GM21367 (cell line): ENCODE measurements at regions not wholly inside any gene's neighbourhood (a gene's known extent, or its start where the extent isn't known, plus 50 kb on each side); places are given as distances from the start of the nearest gene placed in this dataset.

Experiments
- ATAC-seq: cut with Tn5 transposase; IDR thresholded peaks from one replicate; pipeline ENCODE4 v1.9.1; 2021; ENCODE audit not compliant: unreplicated experiment

DNA sequence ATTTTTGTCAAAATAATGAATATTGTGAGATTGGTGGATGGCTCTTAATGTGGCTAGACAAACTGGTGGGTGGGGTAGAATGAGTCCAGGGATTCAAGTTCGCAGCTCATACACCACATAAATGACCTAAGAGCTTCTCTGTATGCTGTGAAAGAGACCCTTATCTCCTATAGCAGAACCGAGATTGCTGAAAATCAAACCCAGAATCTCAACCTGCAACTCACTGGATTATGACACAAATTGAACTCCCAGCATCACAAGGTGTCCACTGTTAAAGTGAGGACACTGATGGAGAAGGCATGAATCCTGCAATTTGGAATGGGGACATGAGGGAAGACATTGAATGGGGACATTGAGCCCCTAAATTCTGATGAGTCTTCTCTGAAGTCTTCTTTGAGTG is 51.3 kb upstream of the CNKSR3 start:
- no peak for ATAC-seq

DNA sequence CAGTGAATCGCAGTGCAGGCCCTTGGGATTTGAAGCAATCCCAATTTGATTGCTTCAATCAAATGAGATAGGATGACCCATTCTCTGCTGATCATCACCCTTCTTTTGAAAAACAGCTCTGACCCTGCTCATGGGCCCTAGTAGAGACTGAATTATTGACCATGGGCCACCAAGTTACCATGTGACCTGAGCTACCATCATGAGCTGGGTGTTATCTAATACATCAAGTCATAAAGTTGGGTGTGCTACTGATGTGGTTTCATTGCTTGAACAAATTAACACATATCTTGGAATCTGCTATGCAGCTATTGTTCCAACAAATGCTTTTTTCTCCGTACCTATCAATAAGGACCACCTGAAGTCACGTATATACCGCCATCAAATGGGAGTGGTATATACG is 54.8 kb upstream of the CNKSR3 start:
- ATAC-seq: no peak

DNA sequence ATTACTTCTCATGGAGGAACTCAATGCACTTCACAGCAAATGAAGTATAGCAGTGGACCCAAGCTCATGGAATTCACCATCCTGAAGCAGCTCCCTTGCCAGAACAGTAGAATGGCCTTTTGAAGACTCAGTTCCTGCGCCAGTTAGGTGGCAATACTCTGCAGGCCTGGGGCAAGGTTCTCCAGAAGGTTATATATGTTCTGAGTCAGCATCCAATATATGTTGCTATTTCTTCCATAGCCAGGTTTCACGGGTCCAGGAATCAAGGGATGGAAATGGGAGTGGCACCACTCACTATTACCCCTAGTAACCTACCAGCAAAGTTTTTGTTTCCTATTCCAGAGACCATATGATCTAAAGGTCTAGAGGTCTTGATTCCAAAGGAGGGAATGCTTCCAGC is 56.4 kb upstream of the CNKSR3 start:
- ATAC-seq: no peak

DNA sequence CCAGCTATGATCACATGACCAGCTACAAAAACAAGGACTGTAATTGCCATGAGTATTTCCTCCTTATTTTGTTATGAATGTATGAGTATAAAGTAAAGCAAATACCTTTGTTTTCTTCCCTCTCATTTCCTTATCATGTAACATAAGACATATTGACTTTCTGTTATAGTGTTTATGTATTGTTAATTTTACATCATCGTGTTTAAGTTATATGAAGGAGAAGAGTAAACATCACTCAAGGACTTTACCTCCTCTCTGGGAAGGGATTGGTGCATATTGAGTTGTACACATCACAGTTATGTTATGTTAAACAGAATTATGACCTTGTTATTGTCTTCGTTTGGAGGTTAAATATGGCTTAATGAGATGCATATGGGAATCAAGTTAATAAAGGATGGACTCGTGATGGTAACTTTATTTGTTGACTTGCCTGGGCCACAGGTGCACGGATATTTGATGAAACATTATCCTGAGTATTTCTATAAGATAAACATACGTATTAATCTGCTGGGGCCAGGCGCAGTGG is 57.3 kb upstream of the CNKSR3 start:
- no peak for ATAC-seq

DNA sequence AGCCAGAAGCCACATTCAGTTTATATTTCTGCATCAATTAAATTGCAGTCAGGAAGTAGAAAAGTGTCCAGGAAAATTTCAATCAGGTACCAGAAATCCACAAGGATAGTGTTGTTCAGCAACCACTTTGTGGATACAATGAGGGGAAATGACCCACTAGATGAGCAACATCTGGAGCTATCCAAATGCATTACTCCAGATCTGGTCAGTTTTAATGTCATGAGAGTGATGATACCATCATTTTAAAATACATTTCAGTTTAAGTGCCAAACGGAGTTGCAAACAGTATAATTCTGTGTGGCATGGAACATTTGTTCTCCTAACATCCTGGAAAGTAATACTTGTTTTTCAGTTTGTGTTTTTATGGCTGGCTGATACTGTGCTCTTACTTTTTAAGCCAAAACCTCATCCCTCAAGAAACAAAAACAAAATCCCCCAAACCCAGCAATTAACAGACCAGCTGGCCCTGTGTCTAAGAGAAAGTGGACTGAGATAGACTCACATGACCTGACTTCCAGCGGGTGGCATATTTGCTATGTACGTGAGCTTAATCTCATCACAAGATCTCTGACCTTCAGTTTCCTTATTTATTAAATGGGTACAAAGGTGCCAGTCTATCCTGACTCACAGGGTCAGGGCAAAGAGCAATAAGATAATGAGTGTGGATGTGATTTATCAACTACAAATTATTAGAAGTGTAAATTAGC is 58.8 kb upstream of the CNKSR3 start:
- no peak for ATAC-seq

DNA sequence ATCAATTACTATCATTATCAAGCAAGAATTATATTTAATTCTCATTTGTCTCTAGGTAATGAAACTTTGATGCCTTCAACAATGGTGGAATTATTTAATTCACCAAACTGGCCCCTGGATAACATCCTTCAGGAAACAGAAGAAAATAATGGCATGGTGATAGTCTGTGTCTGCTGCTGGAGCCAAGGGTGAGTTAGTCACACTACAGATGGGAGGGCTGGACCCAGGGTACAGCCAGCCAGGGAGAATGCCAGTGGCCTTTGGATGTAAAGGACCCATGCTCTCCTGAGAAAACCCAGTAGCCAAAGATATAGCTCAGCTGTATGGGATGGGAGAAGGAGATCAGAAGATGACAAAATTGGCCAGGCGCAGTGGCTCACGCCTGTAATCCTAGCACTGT is 60.0 kb upstream of the CNKSR3 start:
- no peak for ATAC-seq

DNA sequence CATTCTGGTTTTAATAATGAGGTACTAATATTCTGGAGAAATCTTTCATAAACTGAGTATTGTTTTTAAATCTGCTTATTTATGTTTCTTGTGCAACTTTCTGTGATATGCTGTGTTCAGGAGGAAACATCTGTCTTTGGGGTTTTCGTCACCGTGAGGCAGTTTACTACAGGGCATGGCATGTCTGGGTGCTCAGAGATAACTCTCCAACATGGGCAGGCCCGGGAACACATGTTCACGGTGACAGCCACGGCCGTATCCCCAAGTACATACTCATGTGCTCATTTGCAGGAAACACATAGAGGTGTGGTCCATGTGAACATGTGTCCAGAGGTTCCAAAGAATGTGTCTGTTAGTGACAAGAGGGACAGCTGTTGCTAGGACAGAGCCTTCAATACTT is 62.1 kb upstream of the CNKSR3 start:
- no peak for ATAC-seq

DNA sequence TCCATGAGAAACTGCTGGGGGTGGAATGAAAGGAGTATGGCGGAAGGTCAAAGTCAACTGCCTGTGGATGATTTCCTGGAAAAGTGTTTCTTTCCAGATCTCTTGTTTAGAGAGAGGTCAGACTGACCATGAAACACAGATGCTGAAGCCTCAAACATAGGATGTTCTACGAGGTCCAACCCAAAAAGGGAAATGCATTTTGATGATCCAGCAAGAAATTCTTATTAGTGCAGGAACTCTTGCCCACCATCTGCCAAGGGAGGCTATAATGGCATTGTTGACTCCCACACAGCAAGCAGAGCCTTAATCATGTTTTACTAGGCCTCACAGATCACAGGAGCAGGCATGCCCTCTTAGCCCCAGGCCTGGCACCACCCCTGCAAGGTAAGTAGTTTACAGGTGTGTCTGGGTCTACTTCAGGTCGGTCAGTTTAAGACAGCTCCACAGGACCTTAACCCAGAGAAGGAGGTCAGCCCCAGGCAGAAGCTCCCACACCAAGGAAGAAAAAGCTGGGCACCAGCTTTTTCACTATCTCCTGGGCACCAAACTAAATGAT is 67.6 kb upstream of the CNKSR3 start:
- ATAC-seq: no peak

DNA sequence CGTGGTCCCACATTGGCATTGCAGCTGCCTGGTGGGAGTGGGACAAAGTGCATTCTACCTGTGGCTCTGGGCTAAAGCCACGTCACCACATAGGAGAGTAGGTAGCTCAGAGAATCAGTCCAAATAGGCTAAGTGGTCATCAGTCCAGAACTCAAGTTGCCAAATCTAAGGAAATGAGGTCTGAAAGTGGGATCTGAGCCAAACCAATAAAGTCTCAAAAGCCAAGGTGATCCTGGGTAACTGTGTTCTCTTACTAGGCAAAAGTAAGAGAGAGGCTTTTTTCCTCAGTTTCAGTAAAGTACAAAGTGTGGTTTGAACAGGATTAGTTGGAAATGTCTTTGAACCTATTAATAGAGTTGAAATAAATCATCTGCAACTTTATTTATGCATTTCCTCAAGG is 68.6 kb upstream of the CNKSR3 start:
- no peak for ATAC-seq

DNA sequence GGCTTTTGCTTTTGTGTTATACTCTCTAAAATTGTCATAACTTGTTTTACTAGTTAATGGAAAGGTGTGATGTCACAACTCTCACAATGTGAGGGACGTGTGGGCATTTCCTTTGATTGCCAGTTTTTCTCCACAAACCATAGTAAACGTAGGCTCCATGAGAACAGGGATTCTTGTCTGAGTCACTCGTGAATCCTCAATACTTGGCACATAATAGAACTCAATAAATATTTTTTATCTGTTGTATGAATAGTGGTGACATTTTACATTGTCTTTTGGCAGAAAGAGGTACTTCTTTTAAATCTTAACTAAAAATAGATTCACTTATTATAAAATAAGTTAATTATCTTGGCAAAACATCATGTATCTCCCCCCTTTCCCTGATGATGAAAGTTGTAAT is 69.0 kb upstream of the CNKSR3 start:
- ATAC-seq: no peak

DNA sequence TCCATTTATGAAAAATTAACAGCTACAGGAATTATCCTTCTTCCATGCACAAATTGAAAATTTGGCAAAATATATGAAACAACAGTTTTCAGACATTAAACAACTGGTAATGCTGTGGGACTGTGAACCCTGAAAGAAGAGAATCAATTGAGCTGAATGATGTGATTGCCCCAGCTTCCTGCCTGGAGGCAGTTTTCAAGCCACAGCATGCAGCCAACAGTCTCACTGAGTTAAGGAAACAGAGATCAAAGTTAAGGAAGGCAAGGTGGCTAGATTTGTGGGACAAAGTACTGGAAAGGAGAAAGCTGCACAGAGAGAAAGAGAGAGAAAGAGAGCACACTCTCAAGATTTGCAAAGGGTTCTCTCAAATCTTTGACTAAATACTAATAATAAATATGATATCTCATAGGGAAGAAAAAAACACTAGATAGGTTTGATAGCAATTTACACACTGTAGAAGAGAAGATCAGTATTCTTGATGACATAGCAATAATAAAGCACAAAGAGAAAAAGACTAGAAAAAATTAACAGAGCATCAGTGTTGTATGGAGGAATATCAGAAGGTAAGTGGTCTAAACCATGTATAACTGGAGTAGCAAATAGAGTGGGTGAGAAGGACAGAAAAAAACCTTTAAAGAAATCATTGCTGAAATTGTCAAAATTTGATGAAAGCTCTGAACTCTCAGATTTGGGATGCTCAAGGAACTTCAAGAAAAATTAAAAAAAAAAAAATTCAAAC is 70.1 kb upstream of the CNKSR3 start:
- ATAC-seq: no peak

DNA sequence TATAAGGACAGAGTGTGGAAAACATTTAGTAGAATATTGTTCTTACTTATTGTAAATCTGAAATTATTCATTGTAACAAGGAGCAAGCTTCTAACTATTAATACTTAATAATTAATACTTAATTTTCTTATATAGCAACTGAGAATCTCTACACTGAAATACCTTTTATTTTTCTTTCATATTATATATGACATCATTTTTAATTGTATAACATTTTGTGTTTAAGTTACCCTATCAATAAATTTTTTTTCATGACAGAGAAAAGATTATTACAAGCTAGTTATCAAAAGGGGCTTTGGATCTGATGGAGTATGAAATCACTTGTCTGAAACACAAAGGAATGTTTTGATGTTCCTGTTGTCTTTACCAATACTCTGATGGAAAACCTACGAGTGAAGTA is 72.2 kb upstream of the CNKSR3 start:
- no peak for ATAC-seq

DNA sequence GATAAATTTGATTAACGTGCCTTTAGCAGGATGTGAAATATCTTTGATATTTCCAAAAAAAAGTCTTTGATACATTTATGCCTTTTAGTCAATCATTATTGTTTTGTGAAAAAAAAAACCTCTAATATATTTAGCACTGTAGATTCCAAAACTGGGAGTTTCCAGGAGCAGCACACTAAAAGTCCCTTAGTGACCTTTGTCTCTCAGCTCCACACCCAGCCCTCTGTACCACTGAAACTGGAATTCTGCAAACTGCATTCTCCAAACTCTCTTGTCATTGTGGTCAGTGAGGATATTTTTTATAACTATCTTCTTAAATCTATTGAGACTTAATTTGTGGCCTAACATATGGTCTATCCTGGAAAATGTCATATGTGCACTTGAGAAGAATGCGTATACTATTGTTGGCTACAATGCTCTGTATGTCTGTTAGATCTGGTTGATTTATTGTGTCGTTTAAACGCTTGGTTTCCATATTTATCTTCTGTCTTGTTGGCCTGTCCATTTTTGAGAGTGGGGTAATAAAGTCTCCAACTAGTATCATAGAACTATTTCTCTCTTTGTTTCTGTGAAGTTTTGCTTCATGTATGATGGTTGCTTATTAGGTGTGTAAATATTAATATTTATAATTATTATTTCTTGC is 73.2 kb upstream of the CNKSR3 start:
- ATAC-seq: no peak

DNA sequence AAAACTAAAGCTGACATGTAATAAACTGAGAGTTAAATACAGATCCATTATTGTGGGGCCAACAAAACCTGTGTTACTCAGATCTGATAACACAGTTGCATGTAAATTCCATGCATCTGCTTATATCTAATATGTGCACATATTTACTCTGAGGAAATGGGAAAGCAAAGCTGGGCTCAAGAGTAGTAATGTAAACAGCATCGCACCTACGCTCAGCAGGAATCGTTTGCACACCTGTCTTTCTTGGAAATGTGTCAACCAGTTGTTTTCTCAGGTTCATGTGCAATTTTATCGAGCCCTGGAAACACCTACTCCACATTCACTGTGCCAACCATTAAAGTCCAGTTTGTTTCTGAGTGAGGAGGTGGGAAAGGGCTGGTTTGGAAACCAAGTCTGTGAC is 80.3 kb upstream of the CNKSR3 start:
- no peak for ATAC-seq

DNA sequence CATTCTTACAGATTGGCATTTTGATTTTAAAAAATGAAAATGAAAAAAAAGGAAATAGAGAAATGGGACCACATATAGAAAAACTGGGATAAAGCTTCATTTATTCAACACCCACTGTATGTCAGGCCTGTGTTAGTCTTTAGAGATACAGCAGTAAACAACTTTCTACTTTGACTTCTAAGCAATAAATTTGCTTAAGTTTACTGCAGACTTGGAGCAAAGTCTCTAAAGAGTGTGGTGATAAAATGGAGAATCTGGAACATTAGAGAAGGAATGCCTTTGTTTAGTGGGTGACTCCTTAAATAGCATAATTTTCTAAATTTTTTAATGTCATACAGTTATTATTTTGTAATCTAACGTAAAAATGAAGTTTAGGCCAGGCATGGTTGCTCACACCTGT is 80.7 kb upstream of the CNKSR3 start:
- ATAC-seq: no peak

DNA sequence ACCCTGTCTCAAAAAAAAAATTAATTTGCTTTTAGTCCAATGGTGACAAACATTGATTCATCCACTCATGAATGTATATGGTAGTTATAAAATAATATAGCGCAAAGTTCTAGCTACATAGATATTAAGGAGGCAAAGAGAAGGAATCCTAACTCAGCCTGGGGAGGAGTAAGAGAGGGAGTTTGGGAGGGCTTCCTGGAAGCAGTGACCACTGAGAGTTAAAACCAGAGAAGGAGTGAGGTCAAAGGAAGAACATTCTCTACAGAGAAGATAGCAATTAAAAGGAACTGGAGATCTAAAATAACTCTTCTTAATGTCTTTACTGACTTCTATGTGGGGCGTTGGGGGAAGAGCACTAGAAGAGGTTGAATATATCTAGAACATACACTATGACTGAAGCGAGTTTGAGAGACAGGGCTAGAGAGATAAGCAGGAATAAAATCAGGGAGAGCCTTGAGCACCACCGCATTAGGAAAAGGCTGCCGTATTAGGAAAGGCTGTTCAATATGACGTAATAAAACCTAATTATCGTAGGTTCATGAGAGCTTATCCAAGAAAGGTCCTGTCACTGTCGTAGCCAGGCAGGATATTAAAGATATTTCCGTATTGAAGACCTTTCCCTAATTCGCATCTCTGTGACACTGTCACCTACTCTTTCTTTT is 81.8 kb upstream of the CNKSR3 start:
- ATAC-seq: no peak

DNA sequence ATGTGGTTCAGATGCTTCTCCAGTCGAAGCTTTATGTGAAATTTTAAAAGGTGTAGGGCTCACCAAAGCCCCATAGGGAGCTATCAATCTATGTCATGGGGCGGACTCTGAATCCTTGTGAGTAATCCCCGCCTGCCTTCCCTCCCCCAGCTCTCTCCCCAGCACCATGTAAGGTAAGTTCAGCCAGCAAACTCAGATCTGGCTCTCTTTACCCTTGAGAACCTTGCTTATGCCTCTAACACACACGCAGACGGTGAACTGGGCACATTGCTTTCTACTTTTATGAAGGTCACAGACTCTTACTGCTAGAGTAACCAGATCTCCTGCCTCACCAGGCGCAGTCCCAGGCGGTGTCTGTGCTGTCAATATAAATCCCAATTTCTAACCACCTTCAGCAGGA is 82.6 kb upstream of the CNKSR3 start:
- no peak for ATAC-seq

DNA sequence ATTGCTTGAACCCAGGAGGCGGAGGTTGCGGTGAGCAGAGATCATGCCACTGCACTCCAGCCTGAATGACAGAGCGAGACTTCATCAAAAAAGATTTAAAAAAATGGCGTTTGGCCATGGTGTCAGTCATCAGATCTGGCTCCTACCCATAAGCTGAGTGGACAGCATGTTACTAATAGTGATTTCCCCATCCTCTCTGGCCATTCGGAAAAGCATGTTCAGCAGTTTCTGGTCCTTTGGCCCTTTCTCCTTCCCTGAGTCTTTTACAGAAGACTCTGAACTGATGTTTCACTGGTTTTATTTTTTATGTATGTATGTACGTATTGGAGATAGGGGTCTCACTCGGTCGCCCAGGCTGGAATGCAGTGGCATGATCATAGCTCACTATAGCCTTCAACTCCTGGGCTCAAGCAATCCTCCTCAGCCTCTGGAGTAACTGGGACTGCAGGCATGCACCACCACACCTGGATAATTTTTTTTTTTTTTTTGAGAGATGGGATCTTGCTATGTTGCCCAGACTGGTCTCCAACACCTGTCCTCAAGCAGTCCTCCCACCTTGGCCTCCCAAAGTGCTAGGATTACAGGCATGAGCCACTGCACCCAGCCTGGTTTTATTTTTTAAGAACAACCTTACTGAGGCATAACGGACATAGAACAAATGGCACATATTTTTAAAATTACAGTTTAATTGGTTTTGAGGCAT is 84.2 kb upstream of the CNKSR3 start:
- no peak for ATAC-seq

DNA sequence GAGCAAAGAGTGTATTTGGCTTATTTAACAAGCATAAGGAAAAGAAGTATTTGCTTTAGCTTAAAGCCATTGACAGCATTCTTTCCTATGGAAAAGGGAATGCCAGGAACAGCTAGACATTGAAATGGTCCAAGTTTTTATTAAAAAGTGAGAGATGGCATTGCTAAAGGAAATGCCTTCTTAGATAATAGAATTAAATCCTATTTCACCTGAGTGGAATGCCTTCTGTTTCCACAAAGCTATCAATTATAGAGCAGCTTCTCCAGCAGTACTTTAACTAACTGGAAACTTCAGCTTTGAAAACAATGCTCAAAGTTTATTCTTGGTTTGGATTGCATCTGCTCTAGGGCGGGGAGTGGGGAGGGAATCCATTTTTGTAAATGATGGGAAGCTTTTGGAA is 85.1 kb upstream of the CNKSR3 start:
- ATAC-seq: no peak

DNA sequence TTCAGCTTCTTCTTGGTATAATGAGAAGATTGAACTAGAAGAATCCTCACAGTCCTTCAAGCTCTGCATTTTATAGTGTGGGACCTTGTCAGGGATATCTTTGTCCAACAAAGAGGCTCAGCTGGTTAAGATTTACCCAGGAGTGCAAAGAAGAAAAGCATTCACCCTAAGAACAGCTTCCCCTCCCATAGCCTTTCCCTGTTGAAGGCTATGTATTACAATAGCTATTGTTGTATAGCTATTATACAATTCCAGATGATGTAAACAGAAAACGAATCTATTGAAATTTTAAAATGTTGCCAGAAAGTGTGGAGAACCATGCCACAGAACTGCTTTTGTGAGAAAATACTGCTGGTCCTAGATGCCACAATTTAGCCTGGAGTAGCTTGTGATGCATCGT is 85.5 kb upstream of the CNKSR3 start:
- ATAC-seq: no peak

DNA sequence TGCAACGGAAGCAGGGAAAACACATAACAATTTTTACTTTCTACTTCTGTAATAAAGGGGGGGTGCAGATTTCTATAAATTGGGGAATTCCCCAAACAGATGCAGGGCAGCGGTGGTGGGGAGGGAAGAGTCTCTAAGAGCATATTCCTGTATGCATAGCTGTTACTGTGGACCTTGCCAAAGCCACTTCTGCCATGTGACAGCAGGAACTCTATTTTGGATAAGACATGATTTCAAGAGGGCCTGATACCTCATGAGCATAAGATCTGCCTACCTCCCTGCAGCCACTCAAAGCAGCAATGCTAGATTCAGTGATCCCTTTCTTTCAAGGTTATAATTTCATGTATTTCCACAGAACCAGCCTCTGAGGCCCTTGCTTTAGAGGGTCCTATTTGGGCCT is 86.2 kb upstream of the CNKSR3 start:
- ATAC-seq: no peak
